Aorta (tissue), 5 donors: ENCODE measurements at regions not wholly inside any gene's neighbourhood (a gene's known extent, or its start where the extent isn't known, plus 50 kb on each side); places are given as distances from the start of the nearest gene placed in this dataset.
A peak's percentile ranks its signal among the peaks of the same experiment; 100 is the strongest.

Experiments
- ATAC-seq: fragments of 200-7000 bp; cut with Tn5 transposase; one replicate; pipeline ENCODE4 v1.9.1; 2022; ENCODE audit warnings: moderate library complexity; ENCODE audit not compliant: low FRiP score
- DNase-seq, 2 donors: peaks; one replicate each; pipeline ENCODE4 v3.0.0-alpha.2; 2020
- H3K27ac ChIP-seq, 2 donors: one replicate each; pipeline ENCODE4 v1.5.1; 2013; ENCODE audit warnings: low read length in 2 of 2, mild to moderate bottlenecking in 2 of 2, moderate library complexity in 2 of 2, control low read depth in 1 of 2, inconsistent platforms in 1 of 2, low read depth in 1 of 2
- H3K27me3 ChIP-seq, 2 donors: one replicate each; pipeline ENCODE4 v1.6.1; 2013; ENCODE audit warnings: control low read depth in 1 of 2, low read length in 1 of 2, mild to moderate bottlenecking in 1 of 2, moderate library complexity in 1 of 2; ENCODE audit not compliant: insufficient read depth in 2 of 2, control insufficient read depth in 1 of 2
- H3K36me3 ChIP-seq, 2 donors: one replicate each; pipeline ENCODE4 v1.6.1; 2013; ENCODE audit warnings: control low read depth in 1 of 2, low read length in 1 of 2, mild to moderate bottlenecking in 1 of 2; ENCODE audit not compliant: insufficient read depth in 2 of 2, control insufficient read depth in 1 of 2
- H3K4me1 ChIP-seq, 2 donors: one replicate each; pipeline ENCODE4 v1.6.1; 2013; ENCODE audit warnings: low read length in 2 of 2, control low read depth in 1 of 2, mild to moderate bottlenecking in 1 of 2, moderate library complexity in 1 of 2; ENCODE audit not compliant: insufficient read depth in 2 of 2, control insufficient read depth in 1 of 2
- H3K4me3 ChIP-seq, 2 donors: one replicate each; pipeline ENCODE4 v1.5.1; 2013; ENCODE audit warnings: low read length in 2 of 2, control low read depth in 1 of 2, mild to moderate bottlenecking in 1 of 2
- H3K9me3 ChIP-seq: one replicate; pipeline ENCODE4 v1.6.1; 2013; ENCODE audit warnings: mild to moderate bottlenecking, low read length; ENCODE audit not compliant: control insufficient read depth
- WGBS, 2 donors: extraction: QIAGEN DNeasy Blood & Tissue Kit; methylation state at CpG; one replicate each; pipeline ENCODE4 v1.1.7; 2013; 5-methylcytosine and 5-hydroxymethylcytosine counted together
- intact Hi-C, 2 donors: fragments of 100-400 bp; cut with DNase I; formaldehyde crosslinking; loops; one replicate each; pipeline versions ENCODE4 v1.14.2 to v1.15.0; 2022
- donor health status: healthy with polysubstance abuse.
- donor health status: Bipolar disorder and iron deficiency.
- donor health status: DM: no; HTN: no; CAD: no.
- donor health status: DM: no; HTN: no; CAD: no.
- donor health status: DM: yes; HTN: yes; CAD: no.

DNA sequence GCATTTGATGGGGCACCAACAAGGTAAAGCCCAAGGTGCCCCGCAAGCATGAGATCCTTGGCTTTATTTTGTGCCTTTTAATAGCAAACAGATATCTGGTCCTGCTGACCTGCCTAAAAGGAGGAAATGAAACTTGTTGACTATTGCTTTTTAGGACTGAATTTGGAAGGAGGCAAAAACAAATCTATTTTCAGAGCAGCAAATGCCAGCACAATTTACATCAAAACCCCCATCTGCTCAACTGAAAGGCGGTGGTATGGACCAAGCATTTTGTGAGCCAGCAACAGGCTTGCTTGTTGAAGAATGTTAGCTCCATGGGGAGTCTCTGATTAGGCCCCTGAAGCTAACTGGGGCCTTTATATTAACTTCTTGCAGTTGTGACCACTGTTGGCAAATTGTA, 192.6 kb upstream of the E2F8 start:
- intact Hi-C loops: no loop called here
- ATAC-seq: no peak
- no peaks in the 10 kb centered on the region for H3K27me3 ChIP-seq
- no peaks in the 10 kb centered on the region for H3K4me1 ChIP-seq
- WGBS, 2 donors: 92 to 98% methylated on average over 2 of the region's 2 CpGs
- H3K9me3 ChIP-seq: no peaks in the 10 kb centered on the region
- H3K4me3 ChIP-seq: no peak overlapping the region
- H3K36me3 ChIP-seq: no peaks in the 10 kb centered on the region
- no peak for DNase-seq
- H3K27ac ChIP-seq: no peak overlapping the region

DNA sequence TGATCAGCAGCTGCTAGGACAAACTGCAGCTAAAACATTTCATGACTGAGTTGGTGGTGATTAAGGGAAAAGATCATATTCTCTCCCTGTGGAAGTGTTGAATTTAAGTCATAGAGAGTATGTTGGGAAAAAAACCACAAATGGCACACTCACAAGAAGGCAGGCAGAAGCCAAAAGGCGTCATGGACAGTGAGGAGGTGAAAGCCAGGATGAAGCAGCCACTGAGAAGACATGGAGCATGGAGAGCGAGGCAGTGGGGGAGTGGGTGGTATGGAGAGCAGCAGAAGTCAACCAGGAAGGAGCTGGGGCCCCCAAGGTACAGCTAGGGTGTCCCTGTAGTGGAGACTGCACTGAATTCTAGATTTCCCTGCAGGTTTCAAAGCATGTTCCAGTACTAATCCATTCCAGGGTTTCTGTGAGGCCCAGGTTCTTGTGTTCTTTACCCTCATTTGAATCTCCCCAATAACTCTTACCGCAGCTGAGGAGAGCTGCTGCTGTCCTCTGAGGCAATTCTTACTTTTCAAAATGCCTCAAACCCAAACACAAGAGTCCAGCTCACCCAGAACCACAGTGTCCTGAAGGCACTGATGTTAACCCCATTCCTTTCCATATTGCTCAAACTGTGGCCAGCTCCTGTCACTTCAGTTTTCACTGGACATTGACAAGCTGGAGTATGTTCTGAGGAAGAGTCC, 191.8 kb upstream of the E2F8 start:
- Histone ChIP-seq H3K27ac (no peak overlapping the region), H3K27me3 (no peaks in the 10 kb centered on the region), H3K36me3 (no peaks in the 10 kb centered on the region), H3K4me1 (no peaks in the 10 kb centered on the region), H3K4me3 (no peak overlapping the region), H3K9me3 (no peaks in the 10 kb centered on the region)
- peak in 1 of 2 donors; percentile 52 for DNase-seq
- 79 to 82% methylated on average over 3 of the region's 3 CpGs for WGBS, 2 donors
- intact Hi-C loops: no loop called here
- peak; percentile 51 for ATAC-seq

DNA sequence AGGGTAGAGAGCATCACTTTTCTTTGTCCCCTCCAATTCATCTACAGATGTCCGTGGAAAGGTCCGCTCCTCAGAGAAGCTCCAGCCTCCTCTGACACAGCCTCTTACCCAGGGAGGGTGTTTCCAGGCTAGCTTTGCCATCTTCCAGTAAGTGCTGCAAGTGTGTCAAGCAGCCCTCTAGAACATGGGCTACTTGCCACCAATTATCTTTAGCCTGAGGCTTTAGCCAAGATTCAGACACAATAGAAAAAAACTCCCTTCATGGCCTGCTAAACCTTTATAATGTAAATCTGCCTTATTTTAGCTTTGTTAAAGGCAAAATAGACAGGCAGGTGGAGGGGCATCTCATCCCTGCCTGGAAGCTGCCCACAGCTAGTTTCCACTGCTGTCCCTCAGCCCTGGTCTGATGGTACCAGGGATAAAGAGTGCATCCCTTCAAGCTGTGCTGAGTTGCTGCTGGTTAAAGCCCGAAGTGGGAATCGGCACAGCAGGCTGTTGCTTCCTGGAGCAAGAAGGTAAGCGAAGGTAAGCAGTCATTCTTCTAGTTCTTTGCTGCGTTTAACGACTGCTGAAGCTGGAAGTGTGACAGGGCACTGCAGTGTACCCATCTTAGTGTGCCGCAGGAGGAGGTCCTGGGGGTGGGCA, 190.1 kb upstream of the E2F8 start:
- DNase-seq (no peak), ATAC-seq (no peak)
- Histone ChIP-seq H3K9me3 (no peaks in the 10 kb centered on the region), H3K4me3 (no peak overlapping the region), H3K27ac (no peak overlapping the region), H3K36me3 (no peaks in the 10 kb centered on the region), H3K27me3 (no peaks in the 10 kb centered on the region), H3K4me1 (no peaks in the 10 kb centered on the region)
- WGBS, 2 donors: 84 to 91% methylated on average over 8 of the region's 8 CpGs
- intact Hi-C loops: no loop called here

DNA sequence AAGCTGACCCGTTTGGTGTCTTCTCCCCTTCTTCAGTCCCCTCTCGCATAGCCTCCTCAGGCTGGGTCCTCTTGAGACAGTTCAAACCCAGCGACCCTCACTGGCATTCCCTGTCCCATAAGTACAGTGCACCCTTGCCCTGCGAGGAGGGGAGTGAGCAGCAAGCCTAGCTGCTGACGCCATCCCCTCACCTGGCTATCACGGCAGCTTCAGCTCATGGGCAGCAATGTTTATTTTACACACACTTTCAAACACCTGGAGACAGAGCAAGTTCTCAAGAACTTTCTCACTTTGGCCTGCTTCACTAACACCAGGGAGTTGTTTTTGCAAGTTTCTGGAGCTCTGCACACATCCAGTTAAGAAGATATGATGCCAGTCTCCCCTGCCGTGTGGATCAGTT, 189.6 kb upstream of the E2F8 start:
- DNase-seq (no peak), ATAC-seq (no peak)
- Histone ChIP-seq H3K27ac (no peak overlapping the region), H3K36me3 (no peaks in the 10 kb centered on the region), H3K4me3 (no peak overlapping the region), H3K9me3 (no peaks in the 10 kb centered on the region), H3K4me1 (no peaks in the 10 kb centered on the region), H3K27me3 (no peaks in the 10 kb centered on the region)
- intact Hi-C loops: no loop called here
- WGBS, 2 donors: 93% methylated on average over 7 of the region's 7 CpGs

DNA sequence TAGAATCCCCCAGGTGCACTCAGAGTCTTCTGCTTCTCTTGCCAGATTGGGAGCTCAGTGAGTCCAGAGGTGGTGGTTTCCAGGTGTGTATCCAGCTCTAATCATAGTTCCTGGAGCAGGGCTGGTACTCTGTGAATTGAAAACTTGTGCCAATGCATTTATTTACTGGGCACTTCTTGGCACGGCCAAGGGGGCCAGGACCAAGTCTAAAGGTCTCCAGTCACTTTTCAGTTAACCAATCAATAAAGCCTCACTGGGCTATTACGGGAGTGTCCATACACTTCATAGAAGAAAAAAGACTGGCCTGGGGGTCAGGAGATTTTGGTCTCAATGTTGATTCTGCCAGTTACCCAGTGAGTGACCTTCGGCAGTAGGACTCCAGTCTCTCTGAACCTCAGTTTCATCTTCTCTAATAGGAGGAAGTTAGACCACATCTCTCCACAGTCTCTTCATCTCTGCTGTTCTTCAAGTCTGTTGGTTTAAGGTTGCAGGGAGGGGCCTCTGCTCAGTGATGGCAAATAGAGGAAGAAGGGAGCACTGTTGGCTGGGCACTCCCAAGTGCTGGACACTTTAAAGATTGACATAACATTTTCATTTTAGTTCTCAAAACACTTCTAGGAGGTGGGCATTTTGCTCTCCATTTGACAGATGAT, 188.5 kb upstream of the E2F8 start:
- WGBS, 2 donors: 94 to 99% methylated on average over 3 of the region's 3 CpGs
- intact Hi-C loops: no loop called here
- Histone ChIP-seq H3K27ac (no peak overlapping the region), H3K4me3 (no peak overlapping the region), H3K4me1 (no peaks in the 10 kb centered on the region), H3K36me3 (no peaks in the 10 kb centered on the region), H3K9me3 (no peaks in the 10 kb centered on the region), H3K27me3 (no peaks in the 10 kb centered on the region)
- DNase-seq (no peak), ATAC-seq (no peak)

DNA sequence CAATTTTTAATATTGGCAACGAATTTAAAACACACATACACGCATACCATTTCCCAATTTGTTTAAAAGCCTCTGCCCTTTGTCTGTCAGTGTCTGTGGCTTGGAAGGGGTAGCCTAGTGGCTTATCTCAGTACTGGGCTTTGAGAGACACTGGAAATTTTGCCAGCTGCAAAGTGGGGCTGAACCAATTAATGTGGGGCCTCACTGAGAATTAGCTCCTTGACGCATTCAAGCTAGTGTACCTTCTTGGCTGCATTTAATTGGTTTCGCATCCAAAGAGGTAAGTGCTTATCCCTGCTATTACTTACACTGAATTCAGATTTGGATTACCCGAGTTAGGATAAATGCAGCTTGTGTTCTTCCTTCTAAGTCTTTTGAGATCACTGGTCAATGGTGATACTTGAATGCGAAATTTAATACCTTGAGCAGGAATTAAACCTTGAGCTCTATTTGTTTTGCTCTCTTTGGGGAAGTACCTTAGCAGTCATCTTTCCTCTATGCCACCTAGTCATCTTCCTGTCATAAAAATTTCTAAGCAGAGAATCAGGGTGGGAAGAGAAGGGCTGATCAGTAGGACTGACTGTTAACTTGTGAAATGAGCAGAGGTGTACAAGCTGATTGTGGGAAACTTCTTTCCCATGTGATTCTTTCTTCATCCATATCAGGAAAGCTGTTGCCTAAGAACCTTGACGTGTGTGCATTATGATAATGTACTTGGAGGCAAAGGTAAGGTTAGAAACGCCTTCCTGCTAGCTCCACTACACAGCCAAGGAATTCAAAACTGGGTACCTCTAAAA, 187.7 kb upstream of the E2F8 start:
- ATAC-seq: no peak

DNA sequence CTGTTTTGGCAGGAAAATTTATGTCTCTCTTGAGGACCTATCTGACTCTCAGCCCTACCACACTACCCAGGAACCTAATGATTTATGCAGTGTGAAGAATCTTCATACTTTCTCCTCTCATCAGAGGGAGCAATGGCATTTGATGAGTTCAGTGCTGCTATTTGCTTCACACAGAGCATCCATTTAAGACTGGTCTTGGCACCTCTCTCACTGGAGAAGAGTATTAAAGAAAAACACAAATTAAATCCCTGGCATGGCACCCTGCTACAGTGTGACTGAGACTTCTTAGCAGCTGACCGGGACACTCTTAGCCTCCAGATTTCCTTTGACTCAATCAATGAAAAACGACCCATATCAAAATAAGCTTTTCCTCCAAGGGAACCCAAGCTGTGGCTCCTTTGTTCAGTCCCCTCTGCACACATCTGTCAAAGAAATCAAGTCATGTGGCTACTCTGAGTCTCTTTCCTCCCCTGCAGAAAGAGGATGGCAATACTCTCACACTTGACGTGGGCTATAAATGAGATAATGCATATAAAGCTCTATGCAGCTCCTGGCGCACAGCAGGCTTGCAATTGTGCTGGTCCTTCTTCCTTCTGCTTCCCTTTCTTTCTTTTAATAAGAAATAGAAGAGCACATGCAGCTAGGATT, 186.1 kb upstream of the E2F8 start:
- intact Hi-C loops: no loop called here
- no peak overlapping the region for H3K4me3 ChIP-seq
- H3K27me3 ChIP-seq: no peaks in the 10 kb centered on the region
- DNase-seq (no peak), ATAC-seq (peak; percentile 10)
- H3K36me3 ChIP-seq: no peaks in the 10 kb centered on the region
- no peaks in the 10 kb centered on the region for H3K9me3 ChIP-seq
- no peak overlapping the region for H3K27ac ChIP-seq
- H3K4me1 ChIP-seq: no peaks in the 10 kb centered on the region
- 73 to 75% methylated on average over 4 of the region's 4 CpGs for WGBS, 2 donors

More for the DNA sequence above, 187.7 kb upstream of the E2F8 start:
- H3K9me3 ChIP-seq: no peaks in the 10 kb centered on the region
- H3K4me3 ChIP-seq: no peak overlapping the region
- no peaks in the 10 kb centered on the region for H3K4me1 ChIP-seq
- intact Hi-C loops: no loop called here
- no peak overlapping the region for H3K27ac ChIP-seq
- DNase-seq: no peak
- 94 to 95% methylated on average over 8 of the region's 8 CpGs for WGBS, 2 donors
- no peaks in the 10 kb centered on the region for H3K36me3 ChIP-seq
- H3K27me3 ChIP-seq: no peaks in the 10 kb centered on the region

DNA sequence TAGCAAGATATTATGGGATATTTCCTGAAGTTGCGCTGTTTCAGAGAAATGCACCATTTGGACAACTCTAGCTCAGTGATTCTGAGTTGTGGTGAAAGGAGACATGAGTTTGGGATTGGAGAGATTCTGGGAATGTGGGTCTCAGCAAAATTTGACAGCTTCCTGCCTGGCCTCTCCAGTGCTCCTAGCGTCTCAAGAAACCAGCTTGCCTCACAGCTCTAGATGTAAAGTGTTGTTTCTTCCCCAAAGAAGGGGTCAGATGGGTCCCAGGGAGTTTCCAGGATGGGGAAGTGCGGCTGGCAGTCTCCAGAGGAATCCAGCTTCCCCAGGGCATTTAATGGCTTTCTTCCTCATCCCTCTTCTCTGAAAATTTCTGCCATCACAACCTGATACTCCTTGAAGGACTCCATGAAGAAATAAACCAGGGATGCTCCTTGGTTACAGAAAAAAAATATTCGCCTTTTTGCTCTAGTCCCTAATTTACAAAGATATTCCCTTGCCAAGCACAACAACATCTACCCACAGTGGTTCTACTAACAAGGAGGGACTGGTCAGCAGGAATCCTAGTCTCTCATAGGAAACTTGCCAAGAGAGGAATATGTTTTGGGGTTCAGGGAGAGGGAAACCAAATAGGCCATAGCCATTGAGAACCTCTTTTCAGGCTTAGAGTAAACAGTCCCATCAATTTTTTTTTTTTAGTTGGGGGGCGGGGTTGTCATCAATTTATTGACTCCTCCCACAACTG, 185.4 kb upstream of the E2F8 start:
- no peaks in the 10 kb centered on the region for H3K36me3 ChIP-seq
- no peaks in the 10 kb centered on the region for H3K9me3 ChIP-seq
- H3K27ac ChIP-seq: no peak overlapping the region
- DNase-seq (peak in 1 of 2 donors; percentile 58), ATAC-seq (no peak)
- no peaks in the 10 kb centered on the region for H3K27me3 ChIP-seq
- intact Hi-C loops: no loop called here
- 86 to 89% methylated on average over 5 of the region's 5 CpGs for WGBS, 2 donors
- H3K4me3 ChIP-seq: no peak overlapping the region
- no peaks in the 10 kb centered on the region for H3K4me1 ChIP-seq
